MM.1S (cell line): ENCODE measurements at regions not wholly inside any gene's neighbourhood (a gene's known extent, or its start where the extent isn't known, plus 50 kb on each side); places are given as distances from the start of the nearest gene placed in this dataset.

ENCODE experiments used
- DNase-seq: peaks from one replicate; pipeline ENCODE4 v3.0.0-alpha.2; 2015
- H2AFZ ChIP-seq: fragments of 300-600 bp; sonication (generic); 2 replicates; pipeline ENCODE4 v1.6.0; 2016; ENCODE audit warnings: antibody characterized with exemption, low read length
- H3F3A ChIP-seq: fragments of 300-600 bp; sonication (generic); 2 replicates; pipeline ENCODE4 v1.6.1; 2016; ENCODE audit warnings: mild to moderate bottlenecking, antibody characterized with exemption, low read length, moderate library complexity, mixed read lengths; ENCODE audit not compliant: insufficient read depth
- H3K27ac ChIP-seq: fragments of 300-600 bp; sonication (generic); 2 replicates; pipeline ENCODE4 v1.5.1; 2016; ENCODE audit warnings: mild to moderate bottlenecking, low read length
- H3K27me3 ChIP-seq: fragments of 300-600 bp; sonication (generic); replicated peaks from 2 replicates; pipeline ENCODE4 v1.6.0; 2016; ENCODE audit warnings: low read length; ENCODE audit not compliant: insufficient read depth
- H3K36me3 ChIP-seq: fragments of 300-600 bp; sonication (generic); replicated peaks from 2 replicates; pipeline ENCODE4 v1.6.1; 2016; ENCODE audit warnings: mild to moderate bottlenecking, low read length, mixed read lengths; ENCODE audit not compliant: insufficient read depth
- H3K4me1 ChIP-seq: fragments of 300-600 bp; sonication (generic); 2 replicates; pipeline ENCODE4 v1.6.1; 2016; ENCODE audit warnings: low read length, mixed read lengths
- H3K4me2 ChIP-seq: fragments of 300-600 bp; sonication (generic); 2 replicates; pipeline ENCODE4 v1.6.0; 2016; ENCODE audit warnings: low read depth, low read length
- H3K4me3 ChIP-seq: fragments of 300-600 bp; sonication (generic); 2 replicates; pipeline ENCODE4 v1.5.1; 2016; ENCODE audit warnings: low read length, mixed read lengths
- H3K79me2 ChIP-seq: fragments of 300-600 bp; sonication (generic); 2 replicates; pipeline ENCODE4 v1.6.1; 2016; ENCODE audit warnings: mixed run types, low read length, mixed read lengths
- H3K9ac ChIP-seq: fragments of 300-600 bp; sonication (generic); 2 replicates; pipeline ENCODE4 v1.6.1; 2016; ENCODE audit warnings: low read length, mixed read lengths
- H3K9me2 ChIP-seq: fragments of 300-600 bp; sonication (generic); replicated peaks from 2 replicates; pipeline ENCODE4 v1.6.1; 2016; ENCODE audit warnings: mild to moderate bottlenecking, low read length, mixed read lengths; ENCODE audit not compliant: insufficient read depth
- H3K9me3 ChIP-seq: fragments of 300-600 bp; sonication (generic); replicated peaks from 2 replicates; pipeline ENCODE4 v1.6.1; 2016; ENCODE audit warnings: mild to moderate bottlenecking, low read length, mixed read lengths; ENCODE audit not compliant: insufficient read depth
- H4K20me1 ChIP-seq: fragments of 300-600 bp; sonication (generic); 2 replicates; pipeline ENCODE4 v1.6.1; 2016; ENCODE audit warnings: mild to moderate bottlenecking, low read length, moderate library complexity, mixed read lengths; ENCODE audit not compliant: insufficient read depth
- CTCF ChIP-seq: fragments of 300-600 bp; sonication (generic); IDR thresholded peaks from 2 replicates; pipeline ENCODE4 v1.5.1; 2016; ENCODE audit warnings: antibody characterized with exemption, low read length, mixed read lengths
- EZH2 ChIP-seq: fragments of 300-600 bp; sonication (generic); optimal IDR thresholded peaks from 2 replicates; pipeline ENCODE3; 2017; ENCODE audit warnings: low read depth, mild to moderate bottlenecking, antibody characterized with exemption, low read length, mixed read lengths
- EZH2phosphoT487 ChIP-seq: fragments of 300-600 bp; sonication (generic); IDR thresholded peaks from 2 replicates; pipeline ENCODE4 v1.6.1; 2018; ENCODE audit warnings: antibody characterized with exemption, low read length

- DNase-seq: no peak
- no peaks in the 10 kb centered on the region for H3K79me2 ChIP-seq
- no peak overlapping the region for H3K9ac ChIP-seq
- no peaks in the 10 kb centered on the region for H3K9me3 ChIP-seq
- H3K27ac ChIP-seq: no peak overlapping the region
- H3K36me3 ChIP-seq: no peaks in the 10 kb centered on the region
- no peaks in the 10 kb centered on the region for H4K20me1 ChIP-seq
- TF ChIP-seq EZH2phosphoT487: no peak
- TF ChIP-seq EZH2: no peak
- no peak for TF ChIP-seq CTCF
- no peak overlapping the region for H3K4me3 ChIP-seq
- H3K4me1 ChIP-seq: no peaks in the 10 kb centered on the region
- no peaks in the 10 kb centered on the region for H3K9me2 ChIP-seq
- no peaks in the 10 kb centered on the region for H3K27me3 ChIP-seq
- no peaks in the 10 kb centered on the region for H3F3A ChIP-seq
- no peak overlapping the region for H3K4me2 ChIP-seq
- no peak overlapping the region for H2AFZ ChIP-seq
These were observed 66.7 kb upstream of the MRPS6 start for GRCh38 chr21:34006611-34007168.

DNA sequence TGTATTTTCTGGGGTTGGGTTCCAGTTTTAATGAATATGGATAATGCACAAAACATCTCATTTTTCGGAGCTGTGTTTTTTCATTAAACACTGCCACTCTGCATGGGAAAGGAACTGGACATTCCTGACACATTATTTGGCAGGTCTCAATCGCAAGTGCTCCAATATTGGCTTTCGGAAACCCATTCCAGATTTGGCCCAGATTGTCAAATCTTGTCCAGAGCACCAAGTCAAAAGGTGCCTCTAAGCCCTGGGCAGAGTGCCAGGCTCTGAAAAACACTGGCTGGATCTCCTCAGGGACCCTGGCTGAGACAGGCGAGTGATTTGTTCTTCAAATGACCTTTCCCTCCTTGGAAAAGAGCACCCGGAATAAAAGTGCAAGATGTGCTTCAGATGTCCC lies 68.4 kb upstream of the MRPS6 start:
- no peaks in the 10 kb centered on the region for H3K36me3 ChIP-seq
- no peaks in the 10 kb centered on the region for H3K9me3 ChIP-seq
- H3K27me3 ChIP-seq: no peaks in the 10 kb centered on the region
- no peaks in the 10 kb centered on the region for H3K4me1 ChIP-seq
- H3F3A ChIP-seq: no peaks in the 10 kb centered on the region
- H3K27ac ChIP-seq: no peak overlapping the region
- H3K4me2 ChIP-seq: no peak overlapping the region
- no peak overlapping the region for H3K4me3 ChIP-seq
- H3K9ac ChIP-seq: no peak overlapping the region
- TF ChIP-seq CTCF: no peak
- TF ChIP-seq EZH2: no peak
- TF ChIP-seq EZH2phosphoT487: no peak
- H2AFZ ChIP-seq: no peak overlapping the region
- no peaks in the 10 kb centered on the region for H4K20me1 ChIP-seq
- no peaks in the 10 kb centered on the region for H3K9me2 ChIP-seq
- DNase-seq: no peak
- no peaks in the 10 kb centered on the region for H3K79me2 ChIP-seq

- Histone ChIP-seq H3K9me2 (no peaks in the 10 kb centered on the region), H3K79me2 (no peaks in the 10 kb centered on the region), H3F3A (no peaks in the 10 kb centered on the region), H3K4me1 (no peaks in the 10 kb centered on the region), H3K27me3 (no peaks in the 10 kb centered on the region), H3K4me3 (no peak overlapping the region), H3K9me3 (no peaks in the 10 kb centered on the region), H2AFZ (no peak overlapping the region), H4K20me1 (no peaks in the 10 kb centered on the region), H3K36me3 (no peaks in the 10 kb centered on the region), H3K4me2 (no peak overlapping the region), H3K9ac (no peak overlapping the region), H3K27ac (no peak overlapping the region)
- no peak for DNase-seq
- no peak for TF ChIP-seq EZH2phosphoT487
- TF ChIP-seq CTCF: no peak
- TF ChIP-seq EZH2: no peak
These were observed 69.1 kb upstream of the MRPS6 start for GRCh38 chr21:34004013-34004938.
